Aorta (tissue), 5 donors: ENCODE measurements at regions not wholly inside any gene's neighbourhood (a gene's known extent, or its start where the extent isn't known, plus 50 kb on each side); places are given as distances from the start of the nearest gene placed in this dataset.

ENCODE experiments used
- ATAC-seq: fragments of 200-7000 bp; cut with Tn5 transposase; one replicate; pipeline ENCODE4 v1.9.1; 2022; ENCODE audit warnings: moderate library complexity; ENCODE audit not compliant: low FRiP score
- DNase-seq, 2 donors: peaks; one replicate each; pipeline ENCODE4 v3.0.0-alpha.2; 2020
- H3K27ac ChIP-seq, 2 donors: one replicate each; pipeline ENCODE4 v1.5.1; 2013; ENCODE audit warnings: low read length in 2 of 2, mild to moderate bottlenecking in 2 of 2, moderate library complexity in 2 of 2, control low read depth in 1 of 2, inconsistent platforms in 1 of 2, low read depth in 1 of 2
- H3K27me3 ChIP-seq, 2 donors: one replicate each; pipeline ENCODE4 v1.6.1; 2013; ENCODE audit warnings: control low read depth in 1 of 2, low read length in 1 of 2, mild to moderate bottlenecking in 1 of 2, moderate library complexity in 1 of 2; ENCODE audit not compliant: insufficient read depth in 2 of 2, control insufficient read depth in 1 of 2
- H3K36me3 ChIP-seq, 2 donors: one replicate each; pipeline ENCODE4 v1.6.1; 2013; ENCODE audit warnings: control low read depth in 1 of 2, low read length in 1 of 2, mild to moderate bottlenecking in 1 of 2; ENCODE audit not compliant: insufficient read depth in 2 of 2, control insufficient read depth in 1 of 2
- H3K4me1 ChIP-seq, 2 donors: one replicate each; pipeline ENCODE4 v1.6.1; 2013; ENCODE audit warnings: low read length in 2 of 2, control low read depth in 1 of 2, mild to moderate bottlenecking in 1 of 2, moderate library complexity in 1 of 2; ENCODE audit not compliant: insufficient read depth in 2 of 2, control insufficient read depth in 1 of 2
- H3K4me3 ChIP-seq, 2 donors: one replicate each; pipeline ENCODE4 v1.5.1; 2013; ENCODE audit warnings: low read length in 2 of 2, control low read depth in 1 of 2, mild to moderate bottlenecking in 1 of 2
- H3K9me3 ChIP-seq: one replicate; pipeline ENCODE4 v1.6.1; 2013; ENCODE audit warnings: mild to moderate bottlenecking, low read length; ENCODE audit not compliant: control insufficient read depth
- WGBS, 2 donors: extraction: QIAGEN DNeasy Blood & Tissue Kit; methylation state at CpG; one replicate each; pipeline ENCODE4 v1.1.7; 2013; 5-methylcytosine and 5-hydroxymethylcytosine counted together
- intact Hi-C, 2 donors: fragments of 100-400 bp; cut with DNase I; formaldehyde crosslinking; loops; one replicate each; pipeline versions ENCODE4 v1.14.2 to v1.15.0; 2022
- donor health status: healthy with polysubstance abuse.
- donor health status: Bipolar disorder and iron deficiency.
- donor health status: DM: no; HTN: no; CAD: no.
- donor health status: DM: no; HTN: no; CAD: no.
- donor health status: DM: yes; HTN: yes; CAD: no.

DNA sequence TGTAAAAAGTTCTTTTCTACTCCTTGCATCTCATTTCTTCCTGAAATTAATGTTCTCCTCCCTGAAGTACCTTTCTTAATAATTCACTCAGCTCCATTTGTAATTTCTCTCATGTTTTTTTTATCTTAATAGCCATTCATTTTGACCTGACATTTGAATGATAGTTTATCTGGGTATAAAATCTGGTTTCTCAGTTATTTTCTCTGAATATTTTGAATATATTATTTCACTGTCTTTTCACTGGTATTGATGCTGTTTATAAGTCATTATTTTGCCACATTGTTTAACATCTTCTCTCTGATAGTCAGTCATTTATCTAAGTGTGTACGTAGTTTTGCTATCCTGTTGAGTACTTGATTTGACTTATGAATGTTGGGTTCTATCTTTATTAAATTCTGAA is 68.8 kb upstream of the ARHGAP18 start:
- Histone ChIP-seq H3K4me3 (no peak overlapping the region), H3K27ac (no peak overlapping the region), H3K9me3 (peaks cover 1% of the 10 kb centered on the region), H3K36me3 (no peaks in the 10 kb centered on the region), H3K4me1 (no peaks in the 10 kb centered on the region), H3K27me3 (no peaks in the 10 kb centered on the region)
- WGBS, 2 donors: 40 to 98% methylated on average over 1 of the region's 1 CpG
- DNase-seq (no peak), ATAC-seq (no peak)
- intact Hi-C loops: loop anchor here in 1 of 2 donors (10.0 kb wide), 1 partner anchor 246 kb away; no protein-coding TSS in a partner anchor

DNA sequence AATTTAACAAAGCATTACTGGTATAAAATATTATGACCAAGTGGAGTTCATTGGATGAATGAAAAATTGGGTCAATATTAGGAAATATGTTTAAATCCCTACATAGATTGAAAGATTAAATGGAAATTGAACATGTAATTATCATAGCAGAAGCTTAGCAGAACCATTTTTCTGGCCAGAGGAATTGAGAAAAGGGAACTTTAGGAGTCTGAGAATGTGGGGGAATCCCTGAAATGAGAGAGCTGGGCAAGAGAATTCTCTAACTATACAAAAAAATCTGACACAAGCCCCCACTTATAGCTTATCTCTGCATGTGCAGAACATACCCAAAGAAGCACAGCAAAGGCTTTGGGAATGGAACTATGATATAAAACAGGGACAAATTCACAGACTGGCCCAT is 67.4 kb upstream of the ARHGAP18 start:
- intact Hi-C loops: loop anchor here in 1 of 2 donors (10.0 kb wide), 1 partner anchor 247 kb away; no protein-coding TSS in a partner anchor

DNA sequence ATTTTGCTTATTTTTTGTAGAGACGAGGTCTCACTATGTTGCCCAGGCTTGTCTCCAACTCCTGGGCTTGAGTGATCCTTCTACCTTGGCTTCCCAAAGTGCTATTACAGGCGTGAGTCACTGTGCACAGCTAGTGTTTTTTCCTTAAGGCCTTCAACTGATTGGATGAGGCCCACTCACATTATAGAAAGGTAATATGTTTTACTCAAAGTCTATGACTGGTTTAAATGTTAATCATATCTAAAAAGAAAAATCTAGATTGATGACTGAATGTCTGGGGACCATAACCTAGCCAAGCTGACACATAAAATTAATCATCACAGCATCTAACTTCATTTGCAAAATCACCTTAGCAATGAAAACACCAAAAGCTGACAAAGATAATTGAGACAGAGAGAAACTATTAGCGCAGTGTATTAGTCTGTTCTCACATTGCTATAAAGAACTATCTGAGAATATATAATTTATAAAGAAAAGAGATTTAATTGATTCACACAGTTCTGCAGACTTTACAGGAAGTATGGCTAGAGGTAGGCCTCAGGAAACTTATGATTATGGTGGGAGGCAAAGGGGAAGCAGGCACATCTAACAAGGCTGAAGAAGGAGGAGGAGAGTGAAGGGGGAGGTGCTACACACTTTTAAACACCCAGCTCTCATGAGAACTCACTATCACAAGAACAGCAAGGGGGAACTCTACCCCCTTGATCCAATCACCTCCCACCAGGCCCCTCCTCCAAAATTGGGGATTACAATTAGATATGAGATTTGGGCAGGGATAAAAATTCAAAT is 66.8 kb upstream of the ARHGAP18 start:
- WGBS, 2 donors: 90 to 96% methylated on average over 3 of the region's 3 CpGs
- no peak overlapping the region for H3K27ac ChIP-seq
- intact Hi-C loops: loop anchor here in 1 of 2 donors (10.0 kb wide), 1 partner anchor 248 kb away; no protein-coding TSS in a partner anchor

More for the DNA sequence above, 67.4 kb upstream of the ARHGAP18 start:
- Histone ChIP-seq H3K27ac (no peak overlapping the region), H3K36me3 (no peaks in the 10 kb centered on the region), H3K4me1 (no peaks in the 10 kb centered on the region), H3K27me3 (no peaks in the 10 kb centered on the region), H3K4me3 (no peak overlapping the region), H3K9me3 (peaks cover 1% of the 10 kb centered on the region)
- ATAC-seq (no peak), DNase-seq (no peak)

DNA sequence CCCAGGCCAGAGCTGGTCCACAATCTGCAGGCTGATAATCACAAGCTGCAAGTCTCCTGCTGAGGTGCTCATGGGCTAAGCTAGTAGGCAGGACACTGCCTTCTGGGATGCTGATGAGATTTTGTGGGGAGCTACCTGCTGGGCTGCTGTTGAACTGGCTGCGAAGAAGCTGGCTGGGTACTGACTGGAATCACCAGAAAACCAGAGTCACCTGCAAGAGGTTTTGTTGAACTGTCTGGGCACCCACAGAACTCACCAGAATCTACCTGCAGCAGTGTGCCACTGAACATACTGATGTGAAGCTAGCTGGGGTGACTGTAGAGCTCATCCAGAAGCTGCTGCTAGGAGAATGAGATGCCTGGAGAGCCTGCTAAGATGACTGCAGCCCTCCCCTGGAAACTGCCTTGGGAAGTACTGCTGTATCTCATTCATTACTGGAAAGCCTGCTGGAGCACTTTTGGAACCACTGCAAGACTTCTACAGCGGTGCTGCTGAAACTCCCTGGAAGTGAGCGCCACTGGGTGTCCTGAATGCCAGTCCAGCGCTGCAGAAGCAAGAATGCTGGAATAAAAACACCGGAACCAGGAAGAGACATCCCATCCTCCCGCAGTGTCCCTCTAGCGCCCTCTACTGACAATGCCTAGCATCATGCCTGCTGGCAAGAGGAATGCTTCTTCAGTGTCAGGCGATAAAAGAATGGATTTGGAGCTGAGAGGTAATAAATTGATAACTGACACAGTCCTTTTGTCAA is 64.9 kb upstream of the ARHGAP18 start:
- Histone ChIP-seq H3K4me3 (no peak overlapping the region), H3K4me1 (no peaks in the 10 kb centered on the region), H3K9me3 (peaks cover 1% of the 10 kb centered on the region), H3K27me3 (no peaks in the 10 kb centered on the region), H3K36me3 (no peaks in the 10 kb centered on the region), H3K27ac (no peak overlapping the region)
- intact Hi-C loops: loop anchor here in 1 of 2 donors (10.0 kb wide), 1 partner anchor 250 kb away; no protein-coding TSS in a partner anchor
- peak; percentile 78 to 79 for DNase-seq
- ATAC-seq: peak; percentile 86
- WGBS, 2 donors: 17 to 20% methylated on average over 8 of the region's 8 CpGs

More for the DNA sequence above, 66.8 kb upstream of the ARHGAP18 start:
- Histone ChIP-seq H3K4me1 (no peaks in the 10 kb centered on the region), H3K27me3 (no peaks in the 10 kb centered on the region), H3K9me3 (peaks cover 1% of the 10 kb centered on the region), H3K4me3 (no peak overlapping the region), H3K36me3 (no peaks in the 10 kb centered on the region)
- DNase-seq (no peak), ATAC-seq (no peak)

DNA sequence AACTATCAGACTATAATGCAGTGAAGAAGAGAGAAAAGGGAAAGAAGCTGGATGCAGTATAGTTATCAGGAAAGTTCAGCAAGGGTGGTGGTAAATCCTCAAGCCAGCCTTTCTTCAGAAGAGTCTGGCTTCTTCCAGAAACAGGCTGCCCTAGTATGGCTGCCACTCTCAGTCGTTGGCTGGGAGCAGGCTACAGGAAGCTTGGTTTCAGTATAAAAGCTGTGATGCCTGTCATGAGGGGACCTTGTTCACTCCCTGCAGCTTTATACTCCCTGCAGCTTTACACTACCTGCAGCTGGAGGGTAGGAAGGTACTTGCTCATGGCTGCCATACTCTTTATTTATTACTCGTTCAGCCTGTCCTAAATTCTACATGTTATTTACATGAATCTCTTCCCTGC is 63.3 kb upstream of the ARHGAP18 start:
- no peaks in the 10 kb centered on the region for H3K4me1 ChIP-seq
- no peaks in the 10 kb centered on the region for H3K27me3 ChIP-seq
- 53 to 55% methylated on average over 2 of the region's 2 CpGs for WGBS, 2 donors
- ATAC-seq (no peak), DNase-seq (no peak)
- H3K36me3 ChIP-seq: no peaks in the 10 kb centered on the region
- H3K9me3 ChIP-seq: peaks cover 1% of the 10 kb centered on the region
- intact Hi-C loops: loop anchor here in 1 of 2 donors (10.0 kb wide), 1 partner anchor 251 kb away; no protein-coding TSS in a partner anchor
- no peak overlapping the region for H3K4me3 ChIP-seq
- no peak overlapping the region for H3K27ac ChIP-seq

DNA sequence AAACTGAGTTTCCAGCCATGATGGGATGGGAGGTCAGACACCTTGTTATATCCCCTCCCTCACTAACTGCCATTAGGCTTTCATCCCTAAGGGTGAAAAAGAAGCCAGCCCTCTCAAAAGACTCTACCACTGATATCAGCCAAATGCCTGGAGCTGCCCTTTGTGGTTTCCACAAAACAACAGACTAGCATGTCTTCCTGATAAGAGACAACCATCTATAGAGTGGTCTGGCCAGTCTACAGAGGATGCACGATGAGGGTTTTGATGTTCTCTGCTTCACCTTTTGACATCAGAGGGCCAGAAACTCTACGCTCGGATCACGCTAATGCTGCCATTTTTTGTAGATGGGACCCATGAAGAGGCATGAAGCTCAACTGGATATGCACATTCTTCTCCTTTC is 61.7 kb upstream of the ARHGAP18 start:
- Histone ChIP-seq H3K27me3 (no peaks in the 10 kb centered on the region), H3K9me3 (no peaks in the 10 kb centered on the region), H3K27ac (no peak overlapping the region), H3K4me1 (no peaks in the 10 kb centered on the region), H3K36me3 (no peaks in the 10 kb centered on the region), H3K4me3 (no peak overlapping the region)
- intact Hi-C loops: loop anchor here in 1 of 2 donors (10.0 kb wide), 1 partner anchor 253 kb away; no protein-coding TSS in a partner anchor
- ATAC-seq (no peak), DNase-seq (no peak)
- WGBS, 2 donors: 94 to 96% methylated on average over 4 of the region's 4 CpGs

DNA sequence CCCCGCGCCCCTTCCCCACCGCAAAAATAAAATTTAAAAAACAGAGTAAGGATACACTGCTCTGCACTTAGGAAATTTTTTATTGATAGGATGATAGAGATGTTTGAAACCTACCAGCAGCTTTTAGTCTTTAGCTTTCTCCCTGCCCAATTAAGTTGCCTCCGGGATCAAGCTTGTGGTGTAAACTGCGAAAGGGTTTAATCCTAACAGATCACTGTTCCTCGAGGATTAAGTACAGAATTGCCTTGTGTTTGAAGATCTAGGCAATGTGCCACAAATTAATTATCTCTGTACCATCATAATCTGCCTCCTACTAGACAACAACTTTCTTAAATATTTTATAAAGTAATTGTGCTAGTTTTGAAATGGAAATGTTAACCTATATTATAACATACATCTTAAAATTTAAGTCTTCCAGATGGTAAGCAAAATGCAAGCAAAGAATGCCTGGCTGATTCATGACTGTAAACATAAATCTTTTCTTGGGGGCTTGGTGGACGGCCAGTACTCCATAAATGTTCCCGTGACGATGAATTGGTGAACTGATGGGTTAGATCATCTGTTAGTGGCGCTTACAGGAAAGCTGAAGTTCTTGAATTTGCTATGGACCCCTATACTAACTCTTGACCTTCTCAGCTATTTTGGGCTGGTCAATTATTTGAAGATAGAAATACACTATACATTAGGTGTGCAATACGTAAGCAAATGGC is 58.0 kb upstream of the ARHGAP18 start:
- intact Hi-C loops: no loop called here
- no peaks in the 10 kb centered on the region for H3K9me3 ChIP-seq
- ATAC-seq: no peak
- H3K27me3 ChIP-seq: peaks cover 0 to 4% of the 10 kb centered on the region in 2 donors
- no peaks in the 10 kb centered on the region for H3K4me1 ChIP-seq
- H3K4me3 ChIP-seq: no peak overlapping the region
- DNase-seq: no peak
- WGBS, 2 donors: 51 to 59% methylated on average over 11 of the region's 11 CpGs
- H3K27ac ChIP-seq: no peak overlapping the region
- H3K36me3 ChIP-seq: no peaks in the 10 kb centered on the region

DNA sequence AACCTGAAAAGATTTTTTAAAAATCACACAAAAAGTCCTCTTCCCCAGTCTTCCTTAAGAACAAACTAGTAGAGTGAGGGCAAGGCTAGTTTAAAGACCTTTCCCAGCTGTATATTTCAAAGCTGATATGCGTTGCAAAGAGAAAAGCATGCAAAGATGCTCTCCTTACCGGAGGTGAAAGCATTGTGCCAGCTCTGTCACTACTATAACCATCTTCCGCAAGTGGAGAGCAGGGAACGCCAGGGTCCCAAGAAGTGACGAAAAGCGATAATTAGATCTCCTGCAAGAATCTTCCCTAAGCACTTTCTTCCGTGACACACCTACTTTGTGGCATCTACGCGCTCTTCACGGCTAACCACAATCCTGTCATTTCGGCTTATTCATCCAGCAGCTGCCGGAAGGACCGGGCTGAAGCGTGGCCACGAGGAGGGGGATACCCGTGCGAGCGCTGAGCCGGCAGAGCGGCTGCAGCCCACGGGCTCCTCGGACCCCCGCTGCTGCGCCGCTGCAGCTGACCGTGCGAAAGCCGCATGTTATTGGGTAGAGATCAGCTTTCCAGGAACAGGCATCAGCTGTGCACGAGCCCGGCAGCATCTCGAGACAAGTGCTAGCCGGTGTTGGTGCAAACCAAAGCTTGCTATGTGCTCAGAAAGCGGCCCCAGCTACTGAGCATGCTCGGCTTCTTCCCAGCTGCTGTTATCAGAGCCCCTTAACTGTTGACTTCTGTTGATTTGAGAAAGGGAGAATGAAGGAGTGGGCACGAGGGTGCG is 57.2 kb upstream of the ARHGAP18 start:
- intact Hi-C loops: no loop called here
- H3K27ac ChIP-seq: no peak overlapping the region
- H3K9me3 ChIP-seq: no peaks in the 10 kb centered on the region
- H3K4me3 ChIP-seq: peak overlapping the region in 1 of 2 donors; percentile 46
- peak; percentile 51 to 72 for DNase-seq
- H3K36me3 ChIP-seq: no peaks in the 10 kb centered on the region
- ATAC-seq: peak; percentile 51
- WGBS, 2 donors: 2% methylated on average over 36 of the region's 36 CpGs
- no peaks in the 10 kb centered on the region for H3K4me1 ChIP-seq
- H3K27me3 ChIP-seq: peaks cover 0 to 4% of the 10 kb centered on the region in 2 donors
